K562 (cell line): ENCODE measurements at regions not wholly inside any gene's neighbourhood (a gene's known extent, or its start where the extent isn't known, plus 50 kb on each side); places are given as distances from the start of the nearest gene placed in this dataset.
A peak's percentile ranks its signal among the peaks of the same experiment; 100 is the strongest.

Experiments used
- ARID1B ChIP-seq: fragments of 450-650 bp; IDR thresholded peaks from 2 replicates; pipeline ENCODE4 v1.6.1; 2016; ENCODE audit warnings: antibody characterized with exemption, mild to moderate bottlenecking, inconsistent platforms
- CBFA2T2 ChIP-seq: fragments of 450-650 bp; conservative IDR thresholded peaks from 2 replicates; pipeline ENCODE4 v1.6.1; 2017; ENCODE audit warnings: mild to moderate bottlenecking
- CTBP1 ChIP-seq: fragments of 450-650 bp; IDR thresholded peaks from 2 replicates; pipeline ENCODE4 v1.6.1; 2016; ENCODE audit warnings: borderline replicate concordance
- ETV1 ChIP-seq: fragments of 450-650 bp; conservative IDR thresholded peaks from 2 replicates; pipeline ENCODE4 v1.6.1; 2016; ENCODE audit warnings: missing genetic modification characterization, control low read depth, low read depth, missing compliant biosample characterization
- HNRNPK ChIP-seq: fragments of 200-400 bp; formaldehyde crosslinking; IDR thresholded peaks from one replicate; pipeline ENCODE4 v1.6.1; 2018; ENCODE audit warnings: mild to moderate bottlenecking, low read depth, low read length; ENCODE audit not compliant: poor library complexity, severe bottlenecking
- PTBP1 ChIP-seq: fragments of 200-400 bp; formaldehyde crosslinking; IDR thresholded peaks from 2 replicates; pipeline ENCODE4 v1.6.1; 2017; ENCODE audit warnings: low read depth, low read length
- RBM22 ChIP-seq: fragments of 200-400 bp; formaldehyde crosslinking; IDR thresholded peaks from 2 replicates; pipeline ENCODE4 v1.6.1; 2018; ENCODE audit warnings: low read length, low read depth; ENCODE audit not compliant: poor library complexity, severe bottlenecking
- TAF7 ChIP-seq: fragments of 450-650 bp; IDR thresholded peaks from 2 replicates; pipeline ENCODE4 v1.6.1; 2016; ENCODE audit warnings: missing genetic modification characterization, missing compliant biosample characterization
- ZKSCAN3 ChIP-seq: fragments of 250-450 bp; sonication (Bioruptor Pico); IDR thresholded peaks from 2 replicates; pipeline ENCODE4 v1.4.0; 2020
- ZKSCAN8 ChIP-seq: fragments of 200-800 bp; sonication (Bioruptor generic); IDR thresholded peaks from 2 replicates; pipeline ENCODE4 v1.6.1; 2016; ENCODE audit warnings: missing genetic modification characterization, missing compliant biosample characterization
- ZNF143 ChIP-seq: sonication (generic); formaldehyde crosslinking; IDR thresholded peaks from 2 replicates; pipeline ENCODE4 v1.9.0; 2022; ENCODE audit warnings: mild to moderate bottlenecking, missing genetic modification reagents
- ZNF766 ChIP-seq: fragments of 200-800 bp; sonication (Bioruptor generic); conservative IDR thresholded peaks from 2 replicates; pipeline ENCODE4 v1.6.1; 2016; ENCODE audit warnings: missing genetic modification characterization, missing compliant biosample characterization
- TF ChIP-seq, protein P1 (sequence below), 2 experiments: IDR thresholded peaks in 1 of 2; conservative IDR thresholded peaks in 1 of 2; 2 replicates each; pipeline ENCODE4 v1.6.1; 2016; ENCODE audit warnings: low read depth in 2 of 2, mild to moderate bottlenecking in 1 of 2, missing compliant biosample characterization in 1 of 2, missing genetic modification characterization in 1 of 2, moderate library complexity in 1 of 2
- TF ChIP-seq, protein P2 (sequence below): fragments of 250-450 bp; sonication (Bioruptor Pico); IDR thresholded peaks from 2 replicates; pipeline ENCODE4 v1.4.0; 2020; ENCODE audit warnings: mild to moderate bottlenecking, moderate library complexity
- TF ChIP-seq, protein P3 (sequence below): fragments of 250-450 bp; sonication (Bioruptor Pico); IDR thresholded peaks from 2 replicates; pipeline ENCODE4 v1.4.0; 2020; ENCODE audit warnings: mild to moderate bottlenecking, moderate library complexity
- TF ChIP-seq, protein P4 (sequence below), 2 experiments: fragments of 450-650 bp; conservative IDR thresholded peaks; 2 replicates each; pipeline ENCODE4 v1.6.1; 2017; ENCODE audit warnings: mild to moderate bottlenecking in 2 of 2, moderate library complexity in 2 of 2
- TF ChIP-seq, protein P5 (sequence below): fragments of 450-650 bp; IDR thresholded peaks from 2 replicates; pipeline ENCODE4 v1.6.1; 2016; ENCODE audit warnings: borderline replicate concordance

DNA sequence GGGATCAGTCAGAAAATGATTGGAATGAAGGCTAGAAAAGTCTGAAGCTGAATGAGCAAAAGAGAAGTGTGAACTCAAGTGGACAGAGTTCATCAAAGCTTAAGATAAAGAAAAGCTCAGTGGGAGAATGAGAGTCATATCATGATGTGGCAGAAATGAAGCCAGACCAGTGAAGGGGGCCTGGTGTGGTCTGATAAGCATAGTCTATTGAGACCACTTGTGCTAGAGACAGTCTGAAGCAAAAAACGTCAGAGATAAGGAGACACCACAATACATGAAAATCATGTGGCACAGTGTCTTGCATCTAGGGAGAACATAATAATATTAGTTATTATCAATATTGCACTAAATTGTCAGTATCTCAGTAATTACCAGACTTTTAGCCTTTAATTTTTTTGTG lies 601.5 kb downstream of the UTRN start (continued):
- TF ChIP-seq CBFA2T2: peak; percentile 99
- TF ChIP-seq, protein P1, sequence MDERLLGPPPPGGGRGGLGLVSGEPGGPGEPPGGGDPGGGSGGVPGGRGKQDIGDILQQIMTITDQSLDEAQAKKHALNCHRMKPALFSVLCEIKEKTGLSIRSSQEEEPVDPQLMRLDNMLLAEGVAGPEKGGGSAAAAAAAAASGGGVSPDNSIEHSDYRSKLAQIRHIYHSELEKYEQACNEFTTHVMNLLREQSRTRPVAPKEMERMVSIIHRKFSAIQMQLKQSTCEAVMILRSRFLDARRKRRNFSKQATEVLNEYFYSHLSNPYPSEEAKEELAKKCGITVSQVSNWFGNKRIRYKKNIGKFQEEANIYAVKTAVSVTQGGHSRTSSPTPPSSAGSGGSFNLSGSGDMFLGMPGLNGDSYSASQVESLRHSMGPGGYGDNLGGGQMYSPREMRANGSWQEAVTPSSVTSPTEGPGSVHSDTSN (CRISPR knock-in tag; IDR thresholded peaks at IDR 0.05; ENCODE audit: low read depth): no peak
- TF ChIP-seq, protein P1 (tag; conservative IDR thresholded peaks at IDR 0.05; ENCODE audit: low read depth): no peak
- TF ChIP-seq ARID1B: peak; percentile 100
- TF ChIP-seq, protein P2, sequence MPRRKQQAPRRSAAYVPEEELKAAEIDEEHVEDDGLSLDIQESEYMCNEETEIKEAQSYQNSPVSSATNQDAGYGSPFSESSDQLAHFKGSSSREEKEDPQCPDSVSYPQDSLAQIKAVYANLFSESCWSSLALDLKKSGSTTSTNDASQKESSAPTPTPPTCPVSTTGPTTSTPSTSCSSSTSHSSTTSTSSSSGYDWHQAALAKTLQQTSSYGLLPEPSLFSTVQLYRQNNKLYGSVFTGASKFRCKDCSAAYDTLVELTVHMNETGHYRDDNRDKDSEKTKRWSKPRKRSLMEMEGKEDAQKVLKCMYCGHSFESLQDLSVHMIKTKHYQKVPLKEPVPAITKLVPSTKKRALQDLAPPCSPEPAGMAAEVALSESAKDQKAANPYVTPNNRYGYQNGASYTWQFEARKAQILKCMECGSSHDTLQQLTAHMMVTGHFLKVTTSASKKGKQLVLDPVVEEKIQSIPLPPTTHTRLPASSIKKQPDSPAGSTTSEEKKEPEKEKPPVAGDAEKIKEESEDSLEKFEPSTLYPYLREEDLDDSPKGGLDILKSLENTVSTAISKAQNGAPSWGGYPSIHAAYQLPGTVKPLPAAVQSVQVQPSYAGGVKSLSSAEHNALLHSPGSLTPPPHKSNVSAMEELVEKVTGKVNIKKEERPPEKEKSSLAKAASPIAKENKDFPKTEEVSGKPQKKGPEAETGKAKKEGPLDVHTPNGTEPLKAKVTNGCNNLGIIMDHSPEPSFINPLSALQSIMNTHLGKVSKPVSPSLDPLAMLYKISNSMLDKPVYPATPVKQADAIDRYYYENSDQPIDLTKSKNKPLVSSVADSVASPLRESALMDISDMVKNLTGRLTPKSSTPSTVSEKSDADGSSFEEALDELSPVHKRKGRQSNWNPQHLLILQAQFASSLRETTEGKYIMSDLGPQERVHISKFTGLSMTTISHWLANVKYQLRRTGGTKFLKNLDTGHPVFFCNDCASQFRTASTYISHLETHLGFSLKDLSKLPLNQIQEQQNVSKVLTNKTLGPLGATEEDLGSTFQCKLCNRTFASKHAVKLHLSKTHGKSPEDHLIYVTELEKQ (CRISPR knock-in tag): no peak
- peak; percentile 19; the same call in 1 of the 2 replicates for TF ChIP-seq CTBP1
- no peak for TF ChIP-seq PTBP1
- TF ChIP-seq ETV1: 0 out of 2 replicates have a peak, but pooled peaks have one; percentile 24
- no peak for TF ChIP-seq HNRNPK
- TF ChIP-seq TAF7 (tag): no peak
- TF ChIP-seq, protein P3, sequence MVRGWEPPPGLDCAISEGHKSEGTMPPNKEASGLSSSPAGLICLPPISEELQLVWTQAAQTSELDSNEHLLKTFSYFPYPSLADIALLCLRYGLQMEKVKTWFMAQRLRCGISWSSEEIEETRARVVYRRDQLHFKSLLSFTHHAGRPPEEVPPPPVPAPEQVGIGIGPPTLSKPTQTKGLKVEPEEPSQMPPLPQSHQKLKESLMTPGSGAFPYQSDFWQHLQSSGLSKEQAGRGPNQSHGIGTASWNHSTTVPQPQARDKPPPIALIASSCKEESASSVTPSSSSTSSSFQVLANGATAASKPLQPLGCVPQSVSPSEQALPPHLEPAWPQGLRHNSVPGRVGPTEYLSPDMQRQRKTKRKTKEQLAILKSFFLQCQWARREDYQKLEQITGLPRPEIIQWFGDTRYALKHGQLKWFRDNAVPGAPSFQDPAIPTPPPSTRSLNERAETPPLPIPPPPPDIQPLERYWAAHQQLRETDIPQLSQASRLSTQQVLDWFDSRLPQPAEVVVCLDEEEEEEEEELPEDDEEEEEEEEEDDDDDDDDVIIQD (CRISPR knock-in tag): no peak
- TF ChIP-seq, protein P4, sequence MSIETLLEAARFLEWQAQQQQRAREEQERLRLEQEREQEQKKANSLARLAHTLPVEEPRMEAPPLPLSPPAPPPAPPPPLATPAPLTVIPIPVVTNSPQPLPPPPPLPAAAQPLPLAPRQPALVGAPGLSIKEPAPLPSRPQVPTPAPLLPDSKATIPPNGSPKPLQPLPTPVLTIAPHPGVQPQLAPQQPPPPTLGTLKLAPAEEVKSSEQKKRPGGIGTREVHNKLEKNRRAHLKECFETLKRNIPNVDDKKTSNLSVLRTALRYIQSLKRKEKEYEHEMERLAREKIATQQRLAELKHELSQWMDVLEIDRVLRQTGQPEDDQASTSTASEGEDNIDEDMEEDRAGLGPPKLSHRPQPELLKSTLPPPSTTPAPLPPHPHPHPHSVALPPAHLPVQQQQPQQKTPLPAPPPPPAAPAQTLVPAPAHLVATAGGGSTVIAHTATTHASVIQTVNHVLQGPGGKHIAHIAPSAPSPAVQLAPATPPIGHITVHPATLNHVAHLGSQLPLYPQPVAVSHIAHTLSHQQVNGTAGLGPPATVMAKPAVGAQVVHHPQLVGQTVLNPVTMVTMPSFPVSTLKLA (conservative IDR thresholded peaks at IDR 0.05): peak; percentile 51 to 73; a peak in 3 of 4 replicates
- peak; percentile 92 for TF ChIP-seq ZNF766 (CRISPR knock-in tag)
- TF ChIP-seq, protein P5, sequence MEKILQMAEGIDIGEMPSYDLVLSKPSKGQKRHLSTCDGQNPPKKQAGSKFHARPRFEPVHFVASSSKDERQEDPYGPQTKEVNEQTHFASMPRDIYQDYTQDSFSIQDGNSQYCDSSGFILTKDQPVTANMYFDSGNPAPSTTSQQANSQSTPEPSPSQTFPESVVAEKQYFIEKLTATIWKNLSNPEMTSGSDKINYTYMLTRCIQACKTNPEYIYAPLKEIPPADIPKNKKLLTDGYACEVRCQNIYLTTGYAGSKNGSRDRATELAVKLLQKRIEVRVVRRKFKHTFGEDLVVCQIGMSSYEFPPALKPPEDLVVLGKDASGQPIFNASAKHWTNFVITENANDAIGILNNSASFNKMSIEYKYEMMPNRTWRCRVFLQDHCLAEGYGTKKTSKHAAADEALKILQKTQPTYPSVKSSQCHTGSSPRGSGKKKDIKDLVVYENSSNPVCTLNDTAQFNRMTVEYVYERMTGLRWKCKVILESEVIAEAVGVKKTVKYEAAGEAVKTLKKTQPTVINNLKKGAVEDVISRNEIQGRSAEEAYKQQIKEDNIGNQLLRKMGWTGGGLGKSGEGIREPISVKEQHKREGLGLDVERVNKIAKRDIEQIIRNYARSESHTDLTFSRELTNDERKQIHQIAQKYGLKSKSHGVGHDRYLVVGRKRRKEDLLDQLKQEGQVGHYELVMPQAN: no peak
- TF ChIP-seq ZNF143 (CRISPR knock-in tag): no peak
- no peak for TF ChIP-seq RBM22
- peak; percentile 82; the same call in 1 of the 2 replicates for TF ChIP-seq ZKSCAN8 (CRISPR knock-in tag)
- TF ChIP-seq ZKSCAN3 (CRISPR knock-in tag): no peak
